ENCODE measurements at regions not wholly inside any gene's neighbourhood (a gene's known extent, or its start where the extent isn't known, plus 50 kb on each side); places are given as distances from the start of the nearest gene placed in this dataset.
"Not testable (repeated sequence)": the region's sequence is repeated elsewhere in the genome, so short reads cannot be mapped to it uniquely, and the experiment has no call there.

GRCh38 chr15:77890911-77891801 lies 186.4 kb downstream of the TBC1D2B start:
- H3K4me1 ChIP-seq (ENCODE audit: control insufficient read depth, insufficient read depth, low read length); CTCF ChIA-PET: not testable (repeated sequence)

GRCh38 chr15:77889828-77890725 lies 187.4 kb downstream of the TBC1D2B start:
- H3K4me1 ChIP-seq (ENCODE audit: control insufficient read depth, insufficient read depth, low read length); H3K4me3 ChIP-seq (ENCODE audit: low read depth, low read length); POLR2A ChIA-PET; H3K9me3 ChIP-seq (ENCODE audit: control insufficient read depth, insufficient read depth, low read depth, low read length); H3K27ac ChIP-seq (ENCODE audit: extremely low read depth, low read depth, low read length); H3K36me3 ChIP-seq (ENCODE audit: control insufficient read depth in 2 of 2, insufficient read depth in 1 of 2, low read length in 2 of 2): not testable (repeated sequence)
- peak; percentile 44; the same call in 1 of the 2 replicates for TF ChIP-seq SCRT1 (tag by site-specific recombination; IDR thresholded peaks at IDR 0.05; ENCODE audit: borderline replicate concordance)
- 0 out of 2 replicates have a peak, but pooled peaks have one; percentile 34 for TF ChIP-seq GLIS2 (tag by site-specific recombination; IDR thresholded peaks at IDR 0.05)
- TF ChIP-seq SCRT2 (tag by site-specific recombination; IDR thresholded peaks at IDR 0.05) = peak; percentile 88
- CTCF ChIA-PET = interaction anchor here (1.2 kb wide), 1 partner anchor 18 kb away, joined by 3 read pairs; no protein-coding TSS in a partner anchor

More at GRCh38 chr15:77890911-77891801, 186.4 kb downstream of the TBC1D2B start:
- H3K9me3 ChIP-seq (ENCODE audit: control insufficient read depth, insufficient read depth, low read depth, low read length); H3K27ac ChIP-seq (ENCODE audit: extremely low read depth, low read depth, low read length); POLR2A ChIA-PET; H3K4me3 ChIP-seq (ENCODE audit: low read depth, low read length); H3K36me3 ChIP-seq (ENCODE audit: control insufficient read depth in 2 of 2, insufficient read depth in 1 of 2, low read length in 2 of 2): not testable (repeated sequence)
- TF ChIP-seq KLF17 (tag by site-specific recombination; IDR thresholded peaks at IDR 0.05) = peak; percentile 33; the same call in 1 of the 2 replicates

- TF ChIP-seq ZNF621 (tag by site-specific recombination; IDR thresholded peaks at IDR 0.05) (no peak), YY1 (tag by site-specific recombination; IDR thresholded peaks at IDR 0.05) (no peak), ZNF169 (tag by site-specific recombination; IDR thresholded peaks at IDR 0.05) (no peak), GLI4 (tag by site-specific recombination; IDR thresholded peaks at IDR 0.05) (no peak), ZNF529 (tag by site-specific recombination; IDR thresholded peaks at IDR 0.05; ENCODE audit: insufficient replicate concordance) (no peak), ZNF132 (tag by site-specific recombination; IDR thresholded peaks at IDR 0.05; ENCODE audit: borderline replicate concordance) (no peak), ZNF148 (tag by site-specific recombination; IDR thresholded peaks at IDR 0.05; ENCODE audit: borderline replicate concordance) (no peak), MZF1 (tag by site-specific recombination; IDR thresholded peaks at IDR 0.05; ENCODE audit: borderline replicate concordance) (no peak), ZNF423 (tag by site-specific recombination; IDR thresholded peaks at IDR 0.05) (no peak), ZNF292 (tag by site-specific recombination; IDR thresholded peaks at IDR 0.05; ENCODE audit: borderline replicate concordance, low read depth) (no peak), ZNF561 (tag by site-specific recombination; IDR thresholded peaks at IDR 0.05; ENCODE audit: borderline replicate concordance) (no peak), ZSCAN23 (tag by site-specific recombination; IDR thresholded peaks at IDR 0.05) (no peak), ZBTB7A (tag by site-specific recombination; IDR thresholded peaks at IDR 0.05; ENCODE audit: low read depth) (no peak), ZNF830 (tag by site-specific recombination; IDR thresholded peaks at IDR 0.05; ENCODE audit: low read depth) (no peak), BCL11A (tag by site-specific recombination; IDR thresholded peaks at IDR 0.05; ENCODE audit: low read depth) (no peak)
- H3K4me3 ChIP-seq (ENCODE audit: low read depth, low read length) = no peak overlapping the region
- ChIA-PET POLR2A (no interaction called here), CTCF (interaction anchor here (1.2 kb wide), 1 partner anchor 19 kb away, joined by 3 read pairs; no protein-coding TSS in a partner anchor)
- no peaks in the 10 kb centered on the region for H3K9me3 ChIP-seq (ENCODE audit: control insufficient read depth, insufficient read depth, low read depth, low read length)
- no peaks in the 10 kb centered on the region for H3K36me3 ChIP-seq (ENCODE audit: control insufficient read depth in 2 of 2, insufficient read depth in 1 of 2, low read length in 2 of 2)
- no peaks in the 10 kb centered on the region for H3K4me1 ChIP-seq (ENCODE audit: control insufficient read depth, insufficient read depth, low read length)
- no peak overlapping the region for H3K27ac ChIP-seq (ENCODE audit: extremely low read depth, low read depth, low read length)
Measured at GRCh38 chr15:77889009-77889806, 188.3 kb downstream of the TBC1D2B start.

- H3K9me3 ChIP-seq (ENCODE audit: control insufficient read depth, insufficient read depth, low read depth, low read length); H3K4me1 ChIP-seq (ENCODE audit: control insufficient read depth, insufficient read depth, low read length); POLR2A ChIA-PET; H3K27ac ChIP-seq (ENCODE audit: extremely low read depth, low read depth, low read length); H3K36me3 ChIP-seq (ENCODE audit: control insufficient read depth in 2 of 2, insufficient read depth in 1 of 2, low read length in 2 of 2); H3K4me3 ChIP-seq (ENCODE audit: low read depth, low read length): not testable (repeated sequence)
- CTCF ChIA-PET = interaction anchor here (0.8 kb wide), 1 partner anchor 17 kb away, joined by 3 read pairs; no protein-coding TSS in a partner anchor
Measured at GRCh38 chr15:77887563-77888429, 189.7 kb downstream of the TBC1D2B start.

Measured in HEK293 (cell line).